ENCODE measurements at regions not wholly inside any gene's neighbourhood (a gene's known extent, or its start where the extent isn't known, plus 50 kb on each side); places are given as distances from the start of the nearest gene placed in this dataset.

GRCh38 chr7:51457079-51457478 is 140.5 kb upstream of the COBL start:
- no peak for TF ChIP-seq POLR2A (IDR thresholded peaks at IDR 0.05)
- TF ChIP-seq CTCF (IDR thresholded peaks at IDR 0.05) = no peak
- TF ChIP-seq POLR2AphosphoS5 (IDR thresholded peaks at IDR 0.05) = no peak
